GM21515 (cell line): ENCODE measurements at regions not wholly inside any gene's neighbourhood (a gene's known extent, or its start where the extent isn't known, plus 50 kb on each side); places are given as distances from the start of the nearest gene placed in this dataset.

ENCODE experiments used
- ATAC-seq: cut with Tn5 transposase; IDR thresholded peaks from one replicate; pipeline ENCODE4 v1.9.1; 2021; ENCODE audit not compliant: unreplicated experiment

- ATAC-seq = no peak
These were observed 151.6 kb downstream of the TTC32 start for GRCh38 chr2:19750136-19750535.

DNA sequence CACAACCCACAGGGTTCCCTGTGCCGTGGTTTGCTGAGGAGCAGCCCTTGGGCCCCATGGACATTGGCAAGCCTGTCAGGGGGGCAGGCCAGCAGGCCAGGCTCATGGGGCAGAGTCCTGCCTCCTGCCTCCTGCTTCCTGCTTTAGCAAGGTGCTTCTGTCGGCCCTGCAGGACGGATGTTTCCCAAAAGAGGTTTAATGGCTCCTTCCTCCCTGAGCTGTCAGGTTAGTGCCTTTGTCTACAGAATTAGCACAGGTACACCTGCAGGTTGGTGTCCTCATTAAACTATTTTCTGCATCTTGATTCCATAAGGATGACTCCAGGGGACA, 152.3 kb downstream of the TTC32 start:
- no peak for ATAC-seq

DNA sequence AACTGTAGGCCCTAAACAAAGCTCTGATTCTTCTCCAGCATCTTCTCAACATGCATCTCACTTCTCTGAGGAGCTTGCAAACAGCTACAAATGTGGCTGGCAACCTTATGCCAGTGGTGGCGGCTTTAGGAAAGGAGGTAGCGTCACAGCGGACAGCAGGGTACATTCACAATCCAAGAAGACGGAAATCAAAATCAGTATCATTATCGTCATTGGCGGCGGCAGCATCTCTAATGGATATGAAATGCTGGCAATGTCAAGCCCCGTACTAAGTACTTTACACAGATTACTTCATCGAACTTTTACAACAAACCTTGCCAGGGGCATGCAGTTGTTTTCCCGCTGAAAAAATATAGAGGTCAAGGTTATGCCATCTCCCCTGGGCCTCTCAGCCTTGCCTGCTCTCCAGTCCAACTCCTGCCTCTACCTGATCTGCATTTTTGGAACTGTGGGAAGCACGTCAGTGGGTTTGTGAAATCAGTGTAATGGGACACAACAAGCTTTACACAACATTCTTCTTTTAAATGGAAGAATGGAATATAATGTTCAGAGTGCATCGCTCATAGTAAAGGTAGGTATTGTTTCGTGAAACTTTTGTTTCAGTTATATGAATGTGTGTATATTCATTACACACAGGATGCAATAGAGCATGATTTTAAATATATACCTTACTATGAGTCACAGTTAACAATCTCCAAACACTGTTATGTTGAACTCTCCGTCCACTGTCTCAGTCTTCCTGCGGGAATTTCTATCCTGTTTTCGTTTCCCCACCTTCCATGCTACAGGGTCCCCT, 152.9 kb downstream of the TTC32 start:
- ATAC-seq = no peak

GRCh38 chr2:19748073-19748375, 153.8 kb downstream of the TTC32 start:
- ATAC-seq = no peak

DNA sequence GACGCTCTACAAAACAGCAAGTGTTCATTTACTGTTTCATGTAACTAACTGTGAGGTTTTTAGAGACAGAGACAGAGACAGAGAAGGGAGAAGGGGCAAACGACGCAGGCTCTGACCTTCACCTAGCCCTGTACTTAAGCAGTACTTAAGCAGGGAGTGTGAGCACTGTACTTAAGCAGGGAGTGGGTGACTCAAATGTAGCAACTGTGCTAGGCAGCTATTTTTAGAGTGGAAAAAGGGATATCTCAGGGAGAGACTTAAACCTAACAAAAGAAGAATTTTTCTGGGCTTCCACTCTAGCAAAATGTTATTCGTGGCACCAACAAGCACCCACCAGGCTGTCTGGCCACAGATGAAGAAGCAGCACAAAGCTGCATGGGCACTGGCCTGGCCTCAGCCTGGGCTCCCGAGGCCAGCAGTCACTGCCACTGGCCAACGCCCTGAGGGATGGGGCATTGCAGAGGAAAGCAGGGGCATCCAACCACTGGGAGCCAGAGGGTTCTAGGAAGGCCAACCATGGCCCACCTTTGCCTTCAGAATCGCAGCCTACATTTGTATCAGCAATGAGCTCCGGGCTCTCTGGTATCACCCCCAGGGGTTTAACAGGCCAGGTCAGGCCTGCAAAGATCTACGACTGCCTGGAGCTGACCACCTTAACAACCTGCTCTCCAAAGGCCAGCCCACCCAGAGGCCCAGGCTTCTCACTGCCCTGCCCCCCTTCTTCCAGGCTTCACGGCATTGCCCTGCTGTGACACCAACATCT, 154.3 kb downstream of the TTC32 start:
- no peak for ATAC-seq

DNA sequence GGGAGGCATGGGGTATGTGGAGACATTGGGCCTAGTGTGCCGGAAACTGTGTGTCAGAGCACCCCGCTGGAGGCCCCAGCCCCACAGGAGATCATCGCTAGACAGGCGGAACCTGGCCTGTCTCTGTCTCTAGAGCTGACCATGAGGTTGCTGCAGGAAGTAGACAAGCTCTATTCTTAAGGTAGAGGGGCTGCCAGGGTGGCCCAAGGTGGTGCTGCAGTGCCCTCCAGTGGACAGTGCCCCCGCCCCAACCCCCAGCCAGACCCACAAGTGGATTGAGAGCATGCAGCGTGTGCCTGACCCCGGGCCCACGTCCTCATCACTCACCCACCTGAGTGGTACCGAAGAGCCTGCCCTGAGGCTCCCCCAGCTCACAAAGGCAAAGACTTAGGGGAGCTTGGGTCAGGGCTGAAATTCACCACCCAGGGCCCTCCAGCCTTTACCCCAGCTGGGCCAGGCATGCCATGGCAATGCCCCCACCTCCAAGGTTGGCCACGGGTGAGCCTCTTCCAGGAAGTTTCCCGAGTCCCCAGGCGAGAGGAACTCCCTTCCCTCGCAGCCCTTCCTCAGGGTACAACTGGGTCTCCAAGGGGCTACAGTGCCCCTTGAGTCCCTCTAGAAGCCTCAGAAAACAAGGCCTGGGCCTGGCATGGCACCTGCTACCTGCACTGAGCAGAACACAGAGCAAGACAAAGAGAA, 155.0 kb downstream of the TTC32 start:
- ATAC-seq = no peak

DNA sequence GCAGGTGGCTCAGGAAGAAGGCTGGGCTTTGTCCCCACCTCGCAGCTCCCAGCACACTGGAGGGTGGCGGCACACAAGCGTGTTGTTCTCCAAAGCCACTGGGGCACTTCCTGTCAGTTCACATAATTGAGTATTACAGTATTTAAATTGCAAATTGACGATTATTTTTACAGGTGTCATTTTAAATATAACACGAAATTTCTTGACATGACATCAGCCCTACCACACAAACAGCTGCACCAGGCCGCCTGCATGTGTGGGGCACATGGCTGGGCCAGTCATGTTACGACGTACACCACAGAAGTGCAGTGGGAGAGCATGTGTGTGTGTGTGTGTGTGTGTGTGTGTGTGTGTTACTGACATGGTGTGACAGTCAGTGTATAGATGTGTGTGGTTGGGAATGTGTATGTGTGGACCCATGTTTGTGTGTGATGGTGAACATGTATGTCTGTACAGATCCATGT, 155.6 kb downstream of the TTC32 start:
- ATAC-seq = no peak

- no peak for ATAC-seq
These were observed 156.3 kb downstream of the TTC32 start for GRCh38 chr2:19745318-19746136.

GRCh38 chr2:19744456-19745199, 157.2 kb downstream of the TTC32 start:
- ATAC-seq = no peak

GRCh38 chr2:19743641-19744040, 158.1 kb downstream of the TTC32 start:
- ATAC-seq = no peak

DNA sequence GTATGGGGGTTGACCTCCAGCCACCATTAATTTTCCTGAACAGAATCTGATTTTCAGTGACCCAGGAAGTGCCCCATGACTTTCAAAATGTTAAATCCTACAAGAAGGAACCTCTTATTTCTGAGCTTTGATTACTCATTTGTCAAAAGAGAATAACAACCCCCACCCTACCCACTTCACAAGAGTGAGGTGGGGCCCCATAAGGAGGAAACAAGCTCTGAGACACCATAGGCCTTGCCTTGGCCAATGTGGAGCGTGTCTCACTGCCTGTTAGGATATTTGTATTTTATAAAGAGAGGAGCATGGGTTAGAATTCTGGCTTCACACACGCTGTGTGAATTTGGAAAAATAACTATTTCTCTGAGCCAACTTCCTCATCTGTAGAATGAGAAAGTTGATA, 158.9 kb downstream of the TTC32 start:
- ATAC-seq = no peak

GRCh38 chr2:19739256-19739655, 162.5 kb downstream of the TTC32 start:
- no peak for ATAC-seq

GRCh38 chr2:19738707-19739106, 163.1 kb downstream of the TTC32 start:
- no peak for ATAC-seq

GRCh38 chr2:19736191-19736831, 165.5 kb downstream of the TTC32 start:
- no peak for ATAC-seq

GRCh38 chr2:19733951-19734425, 167.8 kb downstream of the TTC32 start:
- ATAC-seq = no peak

- no peak for ATAC-seq
These were observed 168.4 kb downstream of the TTC32 start for GRCh38 chr2:19733390-19733789.

DNA sequence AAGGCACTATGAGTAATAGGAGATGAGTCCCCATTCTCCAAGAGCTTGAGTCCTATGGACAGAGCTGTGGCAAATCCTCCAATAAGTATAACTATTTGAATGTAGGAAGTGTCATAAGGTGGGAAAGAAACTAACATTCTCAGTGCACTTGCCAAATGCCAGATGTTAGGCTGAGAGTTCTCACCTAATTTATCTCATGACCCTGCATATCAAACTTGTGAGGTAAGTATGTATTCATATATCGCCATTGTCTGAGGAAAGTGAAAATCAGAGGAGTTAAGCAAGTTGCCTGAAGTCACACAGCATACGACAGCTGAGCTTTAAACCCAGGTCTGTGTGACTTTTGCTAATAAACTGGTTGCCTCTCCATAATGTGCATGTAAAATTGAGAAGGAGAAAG, 169.5 kb downstream of the TTC32 start:
- ATAC-seq = no peak

GRCh38 chr2:19731515-19731914, 170.3 kb downstream of the TTC32 start:
- no peak for ATAC-seq

DNA sequence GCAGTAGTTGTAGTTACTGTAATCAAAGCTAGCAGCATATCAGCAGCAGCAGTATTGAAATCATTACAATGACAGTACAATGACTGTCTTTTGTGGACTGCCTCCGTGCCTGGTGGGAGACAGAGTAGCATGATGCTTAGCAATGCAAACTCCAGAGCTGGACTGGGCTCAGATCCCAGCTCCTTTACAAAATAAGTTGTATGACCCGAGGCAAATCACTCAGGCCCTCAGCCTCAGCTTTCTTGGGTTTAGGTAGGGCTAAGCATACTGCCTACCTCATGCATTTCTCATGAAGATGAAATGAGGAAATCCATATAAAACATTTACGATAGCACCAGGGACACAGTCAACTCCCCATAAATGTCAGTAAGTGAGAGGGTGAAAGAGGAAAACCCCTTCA, 170.7 kb downstream of the TTC32 start:
- ATAC-seq = no peak

DNA sequence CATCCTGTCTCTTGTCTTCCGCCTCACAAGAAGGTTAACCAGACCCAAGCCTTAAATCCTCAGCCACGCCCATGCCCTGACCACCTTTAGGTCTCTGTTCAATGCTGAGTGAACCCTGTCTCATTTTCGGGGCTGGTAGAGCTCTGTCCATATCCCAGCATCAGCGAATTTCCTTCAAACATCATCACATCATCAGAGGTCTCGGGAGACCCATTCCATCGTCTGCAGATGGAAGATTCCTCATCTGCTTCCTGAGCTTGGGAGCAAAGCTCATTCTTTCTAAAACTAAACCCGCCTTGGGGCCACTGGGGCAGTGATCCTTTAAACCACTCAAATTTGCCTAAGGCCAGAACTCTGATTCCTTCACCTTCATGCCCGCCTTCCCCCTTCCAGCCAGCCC, 173.7 kb downstream of the TTC32 start:
- no peak for ATAC-seq
